ENCODE measurements at regions not wholly inside any gene's neighbourhood (a gene's known extent, or its start where the extent isn't known, plus 50 kb on each side); places are given as distances from the start of the nearest gene placed in this dataset.

DNA sequence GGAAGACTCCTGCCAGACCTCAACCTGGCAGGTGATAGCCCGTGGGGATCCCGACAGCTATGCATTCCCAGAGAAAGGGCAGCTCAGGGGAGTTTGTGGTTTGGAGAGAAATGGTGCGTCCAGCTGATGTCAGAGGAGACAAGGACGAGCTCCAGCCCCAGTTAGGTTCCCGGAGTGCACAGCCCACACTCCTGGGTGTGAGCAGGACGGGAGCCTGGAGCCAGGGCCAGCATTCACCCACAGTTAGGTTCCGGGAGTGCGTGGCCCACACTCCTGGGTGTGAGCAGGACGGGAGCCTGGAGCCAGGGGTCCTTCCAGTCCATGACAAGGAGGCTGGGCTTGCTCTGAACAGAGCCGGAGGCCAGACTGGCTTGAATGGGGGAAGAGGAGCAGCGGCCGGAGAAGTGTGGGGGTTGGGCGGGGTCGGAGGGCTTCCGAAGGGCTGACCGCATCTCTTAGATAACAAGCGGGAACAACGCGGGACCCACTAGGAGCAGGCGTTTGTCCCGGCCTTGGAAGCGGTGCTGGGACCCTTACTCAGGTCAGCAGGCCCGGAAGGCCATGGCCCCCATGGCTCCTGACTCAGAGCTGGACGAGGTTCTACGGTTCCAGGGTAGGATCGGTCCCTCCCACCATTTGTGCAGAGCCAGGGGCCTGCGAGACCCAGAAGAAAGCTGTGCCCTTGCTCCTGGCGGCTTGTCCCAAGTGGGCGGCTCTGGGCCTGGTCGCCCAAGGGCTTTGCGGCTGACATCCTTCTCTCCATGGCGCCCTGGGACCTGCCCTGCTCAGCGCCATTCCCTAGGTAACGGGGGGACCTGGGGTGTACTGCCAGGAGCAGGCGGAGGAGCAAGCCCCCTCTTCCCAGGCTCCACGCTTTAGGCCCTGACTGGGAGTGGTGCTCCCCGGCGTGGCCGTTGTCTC, 185.6 kb downstream of the RTP5 start:
- DNase-seq (ENCODE audit: low read depth in 1 of 2, low spot score in 1 of 2), result no peak
- Histone ChIP-seq H3K27me3 (ENCODE audit: insufficient read depth, poor library complexity, severe bottlenecking) (peaks cover 2% of the 10 kb centered on the region), H3K27ac (replicated peaks) (no peak overlapping the region), H3K4me3 (replicated peaks; ENCODE audit: insufficient read depth, low read length) (no peak overlapping the region)
- TF ChIP-seq, protein P1, sequence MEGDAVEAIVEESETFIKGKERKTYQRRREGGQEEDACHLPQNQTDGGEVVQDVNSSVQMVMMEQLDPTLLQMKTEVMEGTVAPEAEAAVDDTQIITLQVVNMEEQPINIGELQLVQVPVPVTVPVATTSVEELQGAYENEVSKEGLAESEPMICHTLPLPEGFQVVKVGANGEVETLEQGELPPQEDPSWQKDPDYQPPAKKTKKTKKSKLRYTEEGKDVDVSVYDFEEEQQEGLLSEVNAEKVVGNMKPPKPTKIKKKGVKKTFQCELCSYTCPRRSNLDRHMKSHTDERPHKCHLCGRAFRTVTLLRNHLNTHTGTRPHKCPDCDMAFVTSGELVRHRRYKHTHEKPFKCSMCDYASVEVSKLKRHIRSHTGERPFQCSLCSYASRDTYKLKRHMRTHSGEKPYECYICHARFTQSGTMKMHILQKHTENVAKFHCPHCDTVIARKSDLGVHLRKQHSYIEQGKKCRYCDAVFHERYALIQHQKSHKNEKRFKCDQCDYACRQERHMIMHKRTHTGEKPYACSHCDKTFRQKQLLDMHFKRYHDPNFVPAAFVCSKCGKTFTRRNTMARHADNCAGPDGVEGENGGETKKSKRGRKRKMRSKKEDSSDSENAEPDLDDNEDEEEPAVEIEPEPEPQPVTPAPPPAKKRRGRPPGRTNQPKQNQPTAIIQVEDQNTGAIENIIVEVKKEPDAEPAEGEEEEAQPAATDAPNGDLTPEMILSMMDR (IDR thresholded peaks at IDR 0.05; ENCODE audit: insufficient read depth, low read length), result no peak
- no peak for TF ChIP-seq GABPA (IDR thresholded peaks at IDR 0.05; ENCODE audit: low read depth)
- no peak for TF ChIP-seq SPI1 (IDR thresholded peaks at IDR 0.05; ENCODE audit: borderline replicate concordance, low read depth)
- TF ChIP-seq, protein P2, sequence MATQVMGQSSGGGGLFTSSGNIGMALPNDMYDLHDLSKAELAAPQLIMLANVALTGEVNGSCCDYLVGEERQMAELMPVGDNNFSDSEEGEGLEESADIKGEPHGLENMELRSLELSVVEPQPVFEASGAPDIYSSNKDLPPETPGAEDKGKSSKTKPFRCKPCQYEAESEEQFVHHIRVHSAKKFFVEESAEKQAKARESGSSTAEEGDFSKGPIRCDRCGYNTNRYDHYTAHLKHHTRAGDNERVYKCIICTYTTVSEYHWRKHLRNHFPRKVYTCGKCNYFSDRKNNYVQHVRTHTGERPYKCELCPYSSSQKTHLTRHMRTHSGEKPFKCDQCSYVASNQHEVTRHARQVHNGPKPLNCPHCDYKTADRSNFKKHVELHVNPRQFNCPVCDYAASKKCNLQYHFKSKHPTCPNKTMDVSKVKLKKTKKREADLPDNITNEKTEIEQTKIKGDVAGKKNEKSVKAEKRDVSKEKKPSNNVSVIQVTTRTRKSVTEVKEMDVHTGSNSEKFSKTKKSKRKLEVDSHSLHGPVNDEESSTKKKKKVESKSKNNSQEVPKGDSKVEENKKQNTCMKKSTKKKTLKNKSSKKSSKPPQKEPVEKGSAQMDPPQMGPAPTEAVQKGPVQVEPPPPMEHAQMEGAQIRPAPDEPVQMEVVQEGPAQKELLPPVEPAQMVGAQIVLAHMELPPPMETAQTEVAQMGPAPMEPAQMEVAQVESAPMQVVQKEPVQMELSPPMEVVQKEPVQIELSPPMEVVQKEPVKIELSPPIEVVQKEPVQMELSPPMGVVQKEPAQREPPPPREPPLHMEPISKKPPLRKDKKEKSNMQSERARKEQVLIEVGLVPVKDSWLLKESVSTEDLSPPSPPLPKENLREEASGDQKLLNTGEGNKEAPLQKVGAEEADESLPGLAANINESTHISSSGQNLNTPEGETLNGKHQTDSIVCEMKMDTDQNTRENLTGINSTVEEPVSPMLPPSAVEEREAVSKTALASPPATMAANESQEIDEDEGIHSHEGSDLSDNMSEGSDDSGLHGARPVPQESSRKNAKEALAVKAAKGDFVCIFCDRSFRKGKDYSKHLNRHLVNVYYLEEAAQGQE (IDR thresholded peaks at IDR 0.05; ENCODE audit: insufficient replicate concordance, low read depth), result no peak
- TF ChIP-seq POLR2AphosphoS5 (IDR thresholded peaks at IDR 0.05; ENCODE audit: low read depth), result no peak

DNA sequence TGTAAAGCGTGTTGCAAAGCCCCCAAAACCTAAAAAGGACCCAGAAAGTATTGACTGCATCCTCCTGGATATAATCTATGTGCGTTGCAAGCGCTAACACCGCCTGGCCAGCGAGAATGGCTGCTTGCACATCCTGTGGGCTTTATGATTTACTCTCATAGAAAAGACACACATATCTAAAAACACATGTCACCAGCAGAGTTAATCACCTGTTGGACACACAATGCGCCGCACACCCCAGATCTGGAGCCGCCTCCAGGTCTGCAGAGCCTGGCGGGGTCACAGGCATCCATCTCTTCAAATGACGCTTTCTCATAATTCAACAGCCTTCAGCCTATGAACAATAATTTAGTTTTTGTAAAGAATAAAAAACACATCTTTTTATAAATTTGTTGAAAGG, 186.5 kb downstream of the RTP5 start:
- TF ChIP-seq, protein P1 (IDR thresholded peaks at IDR 0.05; ENCODE audit: insufficient read depth, low read length), result no peak
- TF ChIP-seq, protein P2 (IDR thresholded peaks at IDR 0.05; ENCODE audit: insufficient replicate concordance, low read depth), result no peak
- no peak for TF ChIP-seq POLR2AphosphoS5 (IDR thresholded peaks at IDR 0.05; ENCODE audit: low read depth)
- TF ChIP-seq GABPA (IDR thresholded peaks at IDR 0.05; ENCODE audit: low read depth), result no peak
- H3K4me3 ChIP-seq (replicated peaks; ENCODE audit: insufficient read depth, low read length), result no peak overlapping the region
- H3K27me3 ChIP-seq (ENCODE audit: insufficient read depth, poor library complexity, severe bottlenecking), result peaks cover 2% of the 10 kb centered on the region
- DNase-seq (ENCODE audit: low read depth in 1 of 2, low spot score in 1 of 2), result no peak
- no peak overlapping the region for H3K27ac ChIP-seq (replicated peaks)

DNA sequence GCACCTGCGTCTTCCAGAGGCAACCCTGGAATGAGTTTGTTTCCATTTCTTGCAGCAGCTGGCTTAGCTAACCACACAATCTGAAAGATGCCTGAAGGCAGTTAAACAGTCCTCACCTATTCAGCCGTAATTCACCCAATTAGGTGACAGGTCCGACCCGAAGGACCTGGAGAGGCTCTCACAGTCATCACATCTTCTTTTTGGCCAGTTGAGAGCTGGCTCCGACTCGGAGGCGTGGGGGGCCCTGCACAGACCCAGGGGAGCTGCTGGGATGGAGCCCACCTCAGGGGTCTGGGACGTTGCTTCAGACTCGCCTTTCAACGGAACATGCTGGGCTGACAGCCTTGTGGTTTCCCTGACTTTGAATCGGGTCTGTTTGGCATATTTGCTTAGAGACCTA, 187.3 kb downstream of the RTP5 start:
- no peak for DNase-seq (ENCODE audit: low read depth in 1 of 2, low spot score in 1 of 2)
- no peak overlapping the region for H3K4me3 ChIP-seq (replicated peaks; ENCODE audit: insufficient read depth, low read length)
- H3K27me3 ChIP-seq (ENCODE audit: insufficient read depth, poor library complexity, severe bottlenecking), result no peaks in the 10 kb centered on the region
- TF ChIP-seq POLR2AphosphoS5 (IDR thresholded peaks at IDR 0.05; ENCODE audit: low read depth), result no peak
- no peak overlapping the region for H3K27ac ChIP-seq (replicated peaks)

DNA sequence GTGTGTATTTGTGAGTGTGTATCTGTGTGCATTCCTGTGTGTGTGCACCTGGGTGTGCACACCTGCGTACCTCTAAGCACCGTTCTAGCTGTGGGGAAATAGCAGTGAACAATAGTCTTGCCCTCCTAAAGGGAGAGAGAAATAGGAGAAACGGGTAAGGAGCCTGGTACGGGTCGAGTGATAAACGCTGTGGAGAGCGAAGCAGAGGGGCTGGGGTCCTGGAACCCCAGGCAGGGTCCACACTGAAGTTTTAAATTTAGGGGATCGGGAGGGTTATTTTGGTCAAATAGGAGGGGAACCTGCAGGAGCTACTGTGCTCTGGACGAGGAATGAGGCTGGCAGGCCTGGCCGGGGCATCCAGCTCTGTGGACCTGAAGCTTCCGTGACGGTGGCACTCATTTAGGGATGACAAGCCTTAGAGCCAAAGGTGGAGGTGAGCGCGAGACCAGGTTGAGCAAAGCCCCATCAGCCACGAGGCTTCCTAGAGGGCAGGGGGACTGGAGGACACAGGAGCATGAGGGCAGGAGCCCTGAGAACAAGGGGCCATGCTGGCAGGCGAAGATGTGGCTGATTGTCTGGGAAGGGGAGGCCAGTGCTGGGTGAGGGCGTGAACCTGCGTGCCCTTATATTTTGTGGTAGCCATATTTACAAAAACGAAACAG, 188.0 kb downstream of the RTP5 start:
- TF ChIP-seq, protein P2 (IDR thresholded peaks at IDR 0.05; ENCODE audit: insufficient replicate concordance, low read depth), result no peak
- TF ChIP-seq POLR2AphosphoS5 (IDR thresholded peaks at IDR 0.05; ENCODE audit: low read depth), result no peak
- no peak for TF ChIP-seq SPI1 (IDR thresholded peaks at IDR 0.05; ENCODE audit: borderline replicate concordance, low read depth)
- TF ChIP-seq, protein P1 (IDR thresholded peaks at IDR 0.05; ENCODE audit: insufficient read depth, low read length), result no peak
- TF ChIP-seq GABPA (IDR thresholded peaks at IDR 0.05; ENCODE audit: low read depth), result no peak
- Histone ChIP-seq H3K27me3 (ENCODE audit: insufficient read depth, poor library complexity, severe bottlenecking) (no peaks in the 10 kb centered on the region), H3K27ac (replicated peaks) (no peak overlapping the region), H3K4me3 (replicated peaks; ENCODE audit: insufficient read depth, low read length) (no peak overlapping the region)
- no peak for DNase-seq (ENCODE audit: low read depth in 1 of 2, low spot score in 1 of 2)
